Mesothelial cell of epicardium (in vitro differentiated cells): ENCODE measurements at regions not wholly inside any gene's neighbourhood (a gene's known extent, or its start where the extent isn't known, plus 50 kb on each side); places are given as distances from the start of the nearest gene placed in this dataset.

Source experiments
- DNase-seq, 2 experiments: peaks; one replicate each; pipeline ENCODE4 v3.0.0; 2021; ENCODE audit warnings: low spot score in 2 of 2; ENCODE audit not compliant: unreplicated experiment in 2 of 2
- H3K27ac Mint-ChIP-seq: 2 replicates; pipeline ENCODE4 v1.8.0; 2021; ENCODE audit warnings: mixed read lengths
- H3K27me3 Mint-ChIP-seq: 2 replicates; pipeline ENCODE4 v1.8.0; 2021; ENCODE audit warnings: low read depth, mixed read lengths
- H3K36me3 Mint-ChIP-seq: 2 replicates; pipeline ENCODE4 v1.8.0; 2021; ENCODE audit warnings: mixed read lengths
- H3K4me1 Mint-ChIP-seq: 2 replicates; pipeline ENCODE4 v1.8.0; 2021; ENCODE audit warnings: mixed read lengths
- H3K4me3 Mint-ChIP-seq: 2 replicates; pipeline ENCODE4 v1.8.0; 2021; ENCODE audit warnings: mild to moderate bottlenecking, moderate library complexity, mixed read lengths
- H3K9me3 Mint-ChIP-seq: 2 replicates; pipeline ENCODE4 v1.8.0; 2021; ENCODE audit warnings: mixed read lengths
- TF ChIP-seq, protein P1 (sequence below): fragments of 200-600 bp; sonication (generic); IDR thresholded peaks from one replicate; pipeline ENCODE4 v1.5.0; 2021; ENCODE audit warnings: antibody characterized with exemption; ENCODE audit not compliant: unreplicated experiment

DNA sequence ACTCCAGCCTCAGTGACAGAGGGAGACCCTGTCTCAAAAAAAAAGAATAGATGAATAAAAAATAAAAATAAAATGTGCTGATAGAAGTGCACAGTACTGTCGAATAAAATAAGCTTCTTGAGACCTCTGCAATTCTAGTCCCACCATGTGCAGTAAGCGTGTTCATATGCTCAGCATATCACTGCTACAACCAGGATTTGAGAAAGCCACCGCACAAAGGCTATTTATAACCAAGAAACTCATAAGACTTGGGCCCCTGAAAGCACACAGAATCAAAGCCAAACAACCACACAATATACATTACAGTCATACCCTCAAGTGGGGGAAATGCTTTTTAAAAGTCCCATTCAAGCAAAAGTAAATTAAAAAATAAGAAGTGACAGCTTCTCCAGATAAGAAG, 56.5 kb upstream of the FXR1 start:
- H3K4me3 Mint-ChIP-seq = no peak overlapping the region
- H3K27me3 Mint-ChIP-seq = peaks cover 8% of the 10 kb centered on the region
- H3K36me3 Mint-ChIP-seq = no peaks in the 10 kb centered on the region
- TF ChIP-seq, protein P1, sequence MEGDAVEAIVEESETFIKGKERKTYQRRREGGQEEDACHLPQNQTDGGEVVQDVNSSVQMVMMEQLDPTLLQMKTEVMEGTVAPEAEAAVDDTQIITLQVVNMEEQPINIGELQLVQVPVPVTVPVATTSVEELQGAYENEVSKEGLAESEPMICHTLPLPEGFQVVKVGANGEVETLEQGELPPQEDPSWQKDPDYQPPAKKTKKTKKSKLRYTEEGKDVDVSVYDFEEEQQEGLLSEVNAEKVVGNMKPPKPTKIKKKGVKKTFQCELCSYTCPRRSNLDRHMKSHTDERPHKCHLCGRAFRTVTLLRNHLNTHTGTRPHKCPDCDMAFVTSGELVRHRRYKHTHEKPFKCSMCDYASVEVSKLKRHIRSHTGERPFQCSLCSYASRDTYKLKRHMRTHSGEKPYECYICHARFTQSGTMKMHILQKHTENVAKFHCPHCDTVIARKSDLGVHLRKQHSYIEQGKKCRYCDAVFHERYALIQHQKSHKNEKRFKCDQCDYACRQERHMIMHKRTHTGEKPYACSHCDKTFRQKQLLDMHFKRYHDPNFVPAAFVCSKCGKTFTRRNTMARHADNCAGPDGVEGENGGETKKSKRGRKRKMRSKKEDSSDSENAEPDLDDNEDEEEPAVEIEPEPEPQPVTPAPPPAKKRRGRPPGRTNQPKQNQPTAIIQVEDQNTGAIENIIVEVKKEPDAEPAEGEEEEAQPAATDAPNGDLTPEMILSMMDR = no peak
- DNase-seq = no peak
- no peak overlapping the region for H3K27ac Mint-ChIP-seq
- H3K4me1 Mint-ChIP-seq = no peaks in the 10 kb centered on the region
- H3K9me3 Mint-ChIP-seq = peaks cover 12% of the 10 kb centered on the region

DNA sequence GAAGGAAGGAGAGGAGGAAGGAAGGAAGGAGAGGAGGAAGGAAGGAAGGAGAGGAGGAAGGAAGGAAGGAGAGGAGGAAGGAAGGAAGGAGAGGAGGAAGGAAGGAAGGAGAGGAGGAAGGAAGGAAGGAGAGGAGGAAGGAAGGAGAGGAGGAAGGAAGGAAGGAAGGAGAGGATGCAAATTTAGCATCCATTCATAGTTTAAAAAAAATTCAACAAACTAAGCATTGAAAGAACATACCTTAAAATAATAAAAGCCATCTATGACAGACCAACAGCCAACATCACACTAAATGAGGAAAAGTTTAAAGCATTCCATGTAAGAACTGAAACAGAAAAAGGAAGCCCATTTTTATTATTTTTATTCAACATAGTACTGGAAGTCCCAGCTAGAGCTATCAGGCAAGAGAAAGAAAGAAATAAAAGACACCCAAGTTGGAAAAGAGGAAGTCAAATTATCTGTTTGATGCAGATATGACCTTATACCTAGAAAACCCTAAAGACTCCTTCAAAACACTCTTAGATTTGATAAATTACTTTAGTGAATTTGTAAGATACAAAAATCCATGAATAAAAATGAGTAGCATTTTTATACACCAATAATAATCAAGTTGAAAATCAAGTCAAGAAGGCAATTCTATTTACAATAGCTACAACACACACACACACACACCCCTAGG, 52.2 kb upstream of the FXR1 start:
- Mint-ChIP-seq H3K4me1 (no peaks in the 10 kb centered on the region), H3K27ac (no peak overlapping the region), H3K4me3 (no peak overlapping the region), H3K27me3 (peaks cover 17% of the 10 kb centered on the region), H3K9me3 (peaks cover 12% of the 10 kb centered on the region), H3K36me3 (no peaks in the 10 kb centered on the region)
- no peak for DNase-seq
- TF ChIP-seq, protein P1 = no peak
